Bronchial epithelial cell (primary cell): ENCODE measurements at regions not wholly inside any gene's neighbourhood (a gene's known extent, or its start where the extent isn't known, plus 50 kb on each side); places are given as distances from the start of the nearest gene placed in this dataset.

Experiments
- DNase-seq: peaks from one replicate; pipeline ENCODE4 v3.0.0-alpha.2; 2010; ENCODE audit warnings: low read depth
- FAIRE-seq: peaks from 2 replicates; lab custom pipeline; 2011; peaks lifted over from hg19 to GRCh38; lab: Jason Lieb, UNC
- H3K27me3 ChIP-seq: 2 replicates; pipeline ENCODE4 v1.5.1; 2011; ENCODE audit warnings: low read length; ENCODE audit not compliant: control insufficient read depth, insufficient read depth
- H3K36me3 ChIP-seq: 2 replicates; pipeline ENCODE4 v1.5.1; 2011; ENCODE audit warnings: low read length; ENCODE audit not compliant: control insufficient read depth, insufficient read depth
- H3K4me3 ChIP-seq: 2 replicates; pipeline ENCODE4 v1.5.1; 2011; ENCODE audit warnings: mild to moderate bottlenecking, low read depth, low read length, control low read depth
- CTCF ChIP-seq: IDR thresholded peaks from 2 replicates; pipeline ENCODE4 v1.5.1; 2011; ENCODE audit warnings: mild to moderate bottlenecking, moderate library complexity, low read length, control low read depth, inconsistent platforms; ENCODE audit not compliant: insufficient read depth, severe bottlenecking

GRCh38 chr9:18357321-18357720, 116.6 kb upstream of the ADAMTSL1 start:
- FAIRE-seq, result no peak
- H3K4me3 ChIP-seq, result no peak overlapping the region
- H3K27me3 ChIP-seq, result no peaks in the 10 kb centered on the region
- DNase-seq, result no peak
- no peaks in the 10 kb centered on the region for H3K36me3 ChIP-seq
- TF ChIP-seq CTCF, result no peak

- TF ChIP-seq CTCF, result no peak
- H3K27me3 ChIP-seq, result no peaks in the 10 kb centered on the region
- DNase-seq (peak; percentile 30), FAIRE-seq (no peak)
- H3K4me3 ChIP-seq, result no peak overlapping the region
- no peaks in the 10 kb centered on the region for H3K36me3 ChIP-seq
Observed at GRCh38 chr9:18358325-18358724, 115.6 kb upstream of the ADAMTSL1 start.

GRCh38 chr9:18359335-18359734, 114.6 kb upstream of the ADAMTSL1 start:
- no peak overlapping the region for H3K4me3 ChIP-seq
- no peaks in the 10 kb centered on the region for H3K36me3 ChIP-seq
- no peak for TF ChIP-seq CTCF
- peak; percentile 31 for DNase-seq
- no peaks in the 10 kb centered on the region for H3K27me3 ChIP-seq
- FAIRE-seq, result no peak

DNA sequence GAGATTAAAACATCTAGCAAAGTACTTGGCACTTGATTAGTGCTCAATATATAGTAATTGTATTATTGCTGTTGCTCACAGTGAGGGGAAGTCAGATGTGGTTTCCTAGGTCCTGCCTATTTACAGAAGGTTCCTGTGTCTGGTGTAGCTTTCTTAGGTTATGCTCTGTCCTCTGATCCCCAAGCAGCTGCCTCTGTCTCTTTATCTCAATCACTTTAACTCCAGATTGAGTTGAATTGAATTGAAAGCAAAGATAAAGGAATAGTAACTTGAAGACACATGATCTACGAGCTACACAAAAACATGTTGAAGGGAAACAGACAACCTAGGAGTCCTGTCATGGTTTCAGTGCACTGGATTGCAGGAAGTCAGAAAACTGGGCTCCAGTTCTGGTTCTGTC, 113.9 kb upstream of the ADAMTSL1 start:
- DNase-seq, result no peak
- Histone ChIP-seq H3K36me3 (no peaks in the 10 kb centered on the region), H3K27me3 (no peaks in the 10 kb centered on the region), H3K4me3 (no peak overlapping the region)
- no peak for TF ChIP-seq CTCF
- FAIRE-seq, result no peak

- FAIRE-seq (no peak), DNase-seq (no peak)
- no peak for TF ChIP-seq CTCF
- no peaks in the 10 kb centered on the region for H3K27me3 ChIP-seq
- no peaks in the 10 kb centered on the region for H3K36me3 ChIP-seq
- no peak overlapping the region for H3K4me3 ChIP-seq
Observed at GRCh38 chr9:18361646-18362045, 112.3 kb upstream of the ADAMTSL1 start.

- no peak overlapping the region for H3K4me3 ChIP-seq
- H3K36me3 ChIP-seq, result no peaks in the 10 kb centered on the region
- H3K27me3 ChIP-seq, result no peaks in the 10 kb centered on the region
- no peak for DNase-seq
- TF ChIP-seq CTCF, result no peak
- FAIRE-seq, result no peak
Observed at GRCh38 chr9:18362166-18362565, 111.8 kb upstream of the ADAMTSL1 start.
